GM12873 (cell line): ENCODE measurements at regions not wholly inside any gene's neighbourhood (a gene's known extent, or its start where the extent isn't known, plus 50 kb on each side); places are given as distances from the start of the nearest gene placed in this dataset.

ENCODE experiments used
- TF ChIP-seq, protein P1 (sequence below): IDR thresholded peaks from 2 replicates; pipeline ENCODE4 v1.5.1; 2012; ENCODE audit warnings: low read depth, mild to moderate bottlenecking, moderate library complexity, low read length, control low read depth; ENCODE audit not compliant: insufficient read depth; ENCODE audit errors: missing control alignments

DNA sequence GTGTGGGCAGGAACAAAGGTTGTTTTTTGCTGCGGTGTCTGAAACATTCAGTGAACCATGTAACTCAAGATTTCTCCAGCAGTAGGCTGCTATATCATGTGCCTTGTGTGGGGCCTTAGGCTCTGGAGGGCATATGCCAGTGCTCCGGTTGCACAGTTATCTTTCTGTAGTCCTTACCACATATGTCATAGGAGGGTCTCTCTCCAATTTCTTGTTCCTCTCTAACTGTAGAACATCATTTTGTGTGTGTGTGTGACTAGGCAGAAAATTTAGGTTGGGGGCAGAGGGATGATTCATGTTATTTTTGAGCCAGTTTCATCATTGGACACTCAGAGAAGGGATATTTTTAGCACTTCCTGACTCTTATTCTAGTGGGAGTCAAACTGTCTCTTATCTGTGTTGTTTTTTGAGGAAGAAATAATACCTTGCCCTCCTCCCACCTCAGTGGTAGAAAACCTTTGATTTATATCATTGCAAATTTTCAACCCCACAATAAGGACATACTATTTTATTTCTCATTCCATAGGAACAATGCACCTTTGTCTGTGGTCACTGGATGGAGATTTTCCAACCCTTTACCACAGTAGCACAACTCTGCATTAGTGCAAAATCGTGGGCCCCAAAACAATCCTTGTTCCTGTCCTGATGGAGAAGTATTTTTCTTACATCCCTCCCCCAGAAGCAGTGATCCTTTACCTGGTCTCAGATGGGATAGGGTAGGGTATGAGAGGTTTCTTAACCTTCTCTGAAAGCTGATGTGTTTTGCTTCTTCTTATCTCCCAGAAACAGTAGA lies 113.9 kb downstream of the CCDC74A start:
- TF ChIP-seq, protein P1, sequence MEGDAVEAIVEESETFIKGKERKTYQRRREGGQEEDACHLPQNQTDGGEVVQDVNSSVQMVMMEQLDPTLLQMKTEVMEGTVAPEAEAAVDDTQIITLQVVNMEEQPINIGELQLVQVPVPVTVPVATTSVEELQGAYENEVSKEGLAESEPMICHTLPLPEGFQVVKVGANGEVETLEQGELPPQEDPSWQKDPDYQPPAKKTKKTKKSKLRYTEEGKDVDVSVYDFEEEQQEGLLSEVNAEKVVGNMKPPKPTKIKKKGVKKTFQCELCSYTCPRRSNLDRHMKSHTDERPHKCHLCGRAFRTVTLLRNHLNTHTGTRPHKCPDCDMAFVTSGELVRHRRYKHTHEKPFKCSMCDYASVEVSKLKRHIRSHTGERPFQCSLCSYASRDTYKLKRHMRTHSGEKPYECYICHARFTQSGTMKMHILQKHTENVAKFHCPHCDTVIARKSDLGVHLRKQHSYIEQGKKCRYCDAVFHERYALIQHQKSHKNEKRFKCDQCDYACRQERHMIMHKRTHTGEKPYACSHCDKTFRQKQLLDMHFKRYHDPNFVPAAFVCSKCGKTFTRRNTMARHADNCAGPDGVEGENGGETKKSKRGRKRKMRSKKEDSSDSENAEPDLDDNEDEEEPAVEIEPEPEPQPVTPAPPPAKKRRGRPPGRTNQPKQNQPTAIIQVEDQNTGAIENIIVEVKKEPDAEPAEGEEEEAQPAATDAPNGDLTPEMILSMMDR: no peak

DNA sequence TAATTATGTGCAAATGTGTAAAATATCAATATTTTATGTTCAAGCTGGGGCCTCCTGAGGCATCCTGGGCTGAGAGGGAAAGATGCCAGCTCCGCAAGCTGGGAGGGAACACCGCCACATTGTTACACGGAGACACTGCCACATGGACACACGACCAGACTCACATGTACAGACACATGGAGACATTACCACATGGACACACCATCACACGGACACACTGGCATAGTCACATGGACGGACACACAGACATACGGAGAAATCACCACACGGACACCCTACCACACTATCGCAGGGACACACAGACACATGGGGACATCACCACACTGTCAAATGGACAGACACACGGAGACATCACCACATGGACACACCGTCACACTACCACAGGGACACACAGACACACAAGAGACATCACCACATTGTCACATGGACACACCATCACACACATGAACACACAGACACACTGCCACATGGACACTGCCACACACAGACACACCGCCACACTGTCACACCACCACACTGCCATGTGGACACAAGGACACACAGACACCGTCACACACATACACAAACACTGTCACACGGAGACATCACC lies 117.6 kb downstream of the CCDC74A start:
- TF ChIP-seq, protein P1: no peak

DNA sequence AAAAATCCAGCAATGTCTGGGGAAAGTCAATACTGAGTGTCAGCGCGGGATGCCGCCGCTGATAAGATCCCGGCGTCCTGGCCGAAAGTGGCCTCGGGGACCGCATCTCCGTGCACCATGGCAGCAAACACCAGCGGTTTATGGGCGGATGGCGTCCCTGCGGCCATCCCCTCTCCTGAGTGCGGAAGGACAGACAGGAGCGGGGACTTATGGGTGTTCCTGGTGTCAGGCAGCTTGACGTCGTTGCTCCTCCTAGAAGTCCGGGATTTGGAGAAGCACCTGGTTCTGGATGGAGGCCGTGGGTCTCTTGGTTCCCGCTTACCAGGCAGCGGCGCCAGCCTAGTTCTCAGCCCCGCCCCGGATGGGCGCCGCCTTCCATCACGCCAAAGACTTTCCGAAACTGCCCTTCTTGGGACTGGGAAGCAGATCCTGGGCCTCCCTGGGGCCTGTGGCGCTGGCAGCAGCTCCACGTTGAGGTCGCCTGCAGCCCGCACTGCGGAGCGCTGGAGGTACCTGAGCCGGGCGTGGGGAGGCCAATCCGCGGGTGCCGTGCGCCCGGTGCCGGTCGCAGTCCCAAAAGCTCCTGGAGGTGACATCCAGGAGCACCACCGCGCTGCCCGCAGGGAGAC lies 119.1 kb downstream of the CCDC74A start:
- TF ChIP-seq, protein P1: no peak

DNA sequence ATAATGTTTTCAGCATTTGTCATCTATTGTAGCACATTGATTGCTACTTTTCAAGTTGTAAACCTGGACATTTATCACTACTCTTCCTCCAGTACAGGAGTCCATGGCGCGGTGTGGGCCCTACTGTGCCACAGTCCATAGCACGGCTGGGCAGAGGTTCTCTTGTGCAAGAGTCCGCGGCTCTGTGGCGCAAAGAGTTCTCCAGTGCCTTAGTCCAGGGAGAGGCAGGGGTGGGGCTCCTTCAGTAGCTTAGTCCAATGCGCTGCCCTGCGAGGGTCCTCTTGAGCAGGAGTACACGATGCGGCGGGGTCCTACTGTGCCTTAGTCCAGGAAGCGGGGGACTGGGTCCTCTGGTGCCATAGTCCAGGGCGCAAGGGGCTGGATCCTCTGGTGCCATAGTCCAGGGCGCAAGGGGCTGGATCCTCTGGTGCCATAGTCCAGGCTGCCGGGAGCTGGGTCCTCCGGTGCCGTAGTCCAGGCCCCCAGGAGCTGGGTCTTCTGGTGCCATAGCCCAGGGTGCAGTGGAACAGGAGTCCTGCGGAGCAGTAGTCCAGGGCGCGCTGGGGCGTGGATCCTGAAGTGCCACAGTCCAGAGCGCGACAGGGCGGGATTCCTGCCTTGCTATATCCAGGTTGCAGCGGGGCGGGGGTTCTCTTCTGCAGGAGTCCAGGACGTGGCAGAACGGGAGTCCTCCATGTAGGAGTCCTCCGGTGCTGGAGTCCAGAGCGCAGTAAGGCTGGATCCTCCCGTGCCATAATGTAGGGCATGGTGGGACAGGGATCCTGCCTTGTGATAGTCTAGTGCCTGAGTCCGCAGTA lies 129.3 kb downstream of the CCDC74A start:
- TF ChIP-seq, protein P1: no peak

DNA sequence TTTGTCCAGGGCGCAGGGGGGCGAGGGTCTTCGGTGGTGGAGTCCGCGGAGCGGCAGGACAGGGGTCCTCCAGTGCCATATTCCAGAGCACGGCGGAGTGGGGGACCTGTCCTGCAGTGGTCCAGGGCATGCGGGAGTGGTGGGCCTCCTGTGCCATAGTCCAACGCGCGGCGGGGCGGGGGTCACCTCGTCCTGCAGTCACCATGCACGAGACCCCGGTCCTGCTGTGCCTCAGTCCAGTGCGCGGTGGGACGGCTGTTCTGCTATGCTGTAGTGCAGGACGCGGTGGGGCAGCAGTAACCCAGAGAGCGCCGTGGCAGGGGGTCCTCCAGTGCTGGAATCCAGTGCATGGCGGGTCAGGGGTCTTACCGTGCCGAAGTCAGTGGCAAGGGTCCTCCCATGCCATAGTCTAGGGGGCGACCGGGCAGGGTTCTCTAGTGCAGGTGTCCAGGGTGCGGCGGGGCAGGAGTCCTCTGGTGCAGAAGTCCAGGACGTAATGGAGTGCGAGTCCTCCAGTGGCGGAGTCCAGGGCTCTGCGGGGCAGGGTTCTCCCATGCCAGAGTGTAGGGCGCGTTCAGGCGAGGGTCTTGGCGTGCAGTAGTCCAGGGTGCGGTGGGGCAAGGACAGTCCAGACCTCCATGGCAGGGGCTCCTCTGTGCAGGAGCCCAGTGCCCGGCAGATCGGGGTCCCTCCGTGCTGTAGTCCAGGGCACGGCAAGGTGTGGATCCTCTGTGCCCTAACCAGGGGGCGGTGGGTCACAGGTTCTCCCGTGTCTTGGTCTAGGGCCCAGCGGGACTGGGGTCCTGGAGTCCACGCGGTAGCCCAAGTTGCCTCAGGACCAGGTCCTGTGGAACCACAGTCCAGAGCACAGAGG lies 130.4 kb downstream of the CCDC74A start:
- TF ChIP-seq, protein P1: no peak

DNA sequence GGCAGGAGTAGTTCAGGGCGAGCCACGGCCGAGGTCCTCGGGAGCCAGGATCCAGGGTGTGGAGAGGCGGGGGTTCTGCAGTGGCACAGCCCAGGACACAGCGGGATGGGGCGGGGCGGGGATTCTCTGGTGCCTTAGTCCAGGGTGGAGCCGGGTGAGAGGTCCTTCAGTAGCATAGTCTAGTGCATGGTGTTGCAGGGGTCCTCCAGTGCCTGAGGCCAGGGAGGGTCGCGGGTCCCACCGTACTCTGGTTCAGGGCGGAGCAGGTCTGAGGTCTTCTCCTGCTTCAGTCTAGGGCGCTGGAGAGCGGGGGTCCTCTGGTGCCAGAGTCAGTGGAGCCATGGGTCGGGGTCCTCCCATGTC lies 131.1 kb downstream of the CCDC74A start:
- TF ChIP-seq, protein P1: no peak
